Gastrocnemius medialis (tissue), 4 donors: ENCODE measurements at regions not wholly inside any gene's neighbourhood (a gene's known extent, or its start where the extent isn't known, plus 50 kb on each side); places are given as distances from the start of the nearest gene placed in this dataset.

Experiments used
- ATAC-seq, 2 donors: fragments of 150-250 bp; one replicate each; pipeline ENCODE4 v1.9.1; 2016
- DNase-seq, 2 donors: peaks; one replicate each; pipeline ENCODE4 v3.0.0-alpha.2; 2019
- H3K27ac ChIP-seq, 4 donors: fragments of 200-600 bp; sonication (generic); 1 replicate in 1 of 4; 2 replicates in 3 of 4; pipeline ENCODE4 v1.5.1; 2016 to 2018; ENCODE audit warnings: mild to moderate bottlenecking in 2 of 4, moderate library complexity in 1 of 4
- H3K27me3 ChIP-seq, 3 donors: fragments of 200-600 bp; sonication (generic) in 2 of 3; 1 replicate in 1 of 3; 2 replicates in 2 of 3; pipeline versions ENCODE4 v1.5.1 to v1.6.0; 2016 to 2019; ENCODE audit warnings: mild to moderate bottlenecking in 1 of 3, moderate library complexity in 1 of 3
- H3K36me3 ChIP-seq, 2 donors: fragments of 200-600 bp; sonication (generic) in 1 of 2; one replicate each; pipeline ENCODE4 v1.5.1; 2017 to 2018
- H3K4me1 ChIP-seq, 2 donors: fragments of 200-600 bp; sonication (generic) in 1 of 2; one replicate each; pipeline ENCODE4 v1.5.1; 2016 to 2017; ENCODE audit warnings: mild to moderate bottlenecking in 2 of 2
- H3K4me3 ChIP-seq, 4 donors: fragments of 200-600 bp; sonication (generic) in 3 of 4; 1 replicate in 1 of 4; 2 replicates in 3 of 4; pipeline ENCODE4 v1.5.1; 2016 to 2019; ENCODE audit warnings: mild to moderate bottlenecking in 2 of 4
- H3K9me3 ChIP-seq, 3 donors: fragments of 200-600 bp; sonication (generic) in 2 of 3; 1 replicate in 1 of 3; 2 replicates in 2 of 3; pipeline ENCODE4 v1.5.1; 2016 to 2019
- POLR2A ChIP-seq, 2 donors: fragments of 450-650 bp; IDR thresholded peaks; one replicate each; pipeline ENCODE4 v1.6.1; 2017; ENCODE audit warnings: antibody characterized with exemption in 2 of 2, mild to moderate bottlenecking in 2 of 2, moderate library complexity in 2 of 2
- in situ Hi-C, 4 donors: fragments of 200-750 bp; cut with MboI; loops; one replicate each; pipeline versions ENCODE4 v1.15.0 to v1.8.0; 2017; ENCODE audit warnings: low sequenced_read_pairs in 4 of 4
- intact Hi-C: fragments of 100-400 bp; cut with DNase I; formaldehyde crosslinking; loops from one replicate; pipeline ENCODE4 v1.15.1; 2023; ENCODE audit warnings: low total_unique reads
- TF ChIP-seq, protein P1 (sequence below), 5 experiments: fragments of 450-650 bp in 3 of 5; fragments of 200-600 bp in 2 of 5; sonication (generic) in 2 of 5; IDR thresholded peaks in 4 of 5; conservative IDR thresholded peaks in 1 of 5; 1 replicate in 4 of 5; 2 replicates in 1 of 5; pipeline ENCODE4 v1.5.1; 2016 to 2019; ENCODE audit warnings: antibody characterized with exemption in 5 of 5, mild to moderate bottlenecking in 3 of 5, moderate library complexity in 3 of 5

DNA sequence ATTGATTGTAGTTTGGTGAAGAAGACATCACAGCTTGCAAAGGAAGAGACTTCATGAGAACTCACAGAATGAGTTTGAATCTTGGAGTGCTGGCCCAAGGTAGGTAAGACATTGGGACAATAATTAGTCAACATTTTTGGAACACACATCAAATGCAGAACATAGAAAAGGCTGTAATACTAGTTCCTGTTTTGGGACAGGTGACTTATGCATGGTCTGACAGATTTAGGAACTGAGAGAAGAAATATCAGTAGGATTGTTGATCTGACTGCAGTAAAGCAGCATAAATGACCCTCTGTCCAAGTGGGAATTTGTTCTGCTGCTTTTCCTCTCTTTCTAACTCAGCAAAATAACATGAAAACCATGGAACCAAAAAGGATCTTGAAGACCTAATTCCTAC, 102.3 kb upstream of the MAP3K7 start:
- no peaks in the 10 kb centered on the region for H3K36me3 ChIP-seq
- H3K4me1 ChIP-seq: no peaks in the 10 kb centered on the region
- H3K9me3 ChIP-seq: no peaks in the 10 kb centered on the region
- no peak for TF ChIP-seq POLR2A (IDR thresholded peaks at IDR 0.05)
- TF ChIP-seq, protein P1, sequence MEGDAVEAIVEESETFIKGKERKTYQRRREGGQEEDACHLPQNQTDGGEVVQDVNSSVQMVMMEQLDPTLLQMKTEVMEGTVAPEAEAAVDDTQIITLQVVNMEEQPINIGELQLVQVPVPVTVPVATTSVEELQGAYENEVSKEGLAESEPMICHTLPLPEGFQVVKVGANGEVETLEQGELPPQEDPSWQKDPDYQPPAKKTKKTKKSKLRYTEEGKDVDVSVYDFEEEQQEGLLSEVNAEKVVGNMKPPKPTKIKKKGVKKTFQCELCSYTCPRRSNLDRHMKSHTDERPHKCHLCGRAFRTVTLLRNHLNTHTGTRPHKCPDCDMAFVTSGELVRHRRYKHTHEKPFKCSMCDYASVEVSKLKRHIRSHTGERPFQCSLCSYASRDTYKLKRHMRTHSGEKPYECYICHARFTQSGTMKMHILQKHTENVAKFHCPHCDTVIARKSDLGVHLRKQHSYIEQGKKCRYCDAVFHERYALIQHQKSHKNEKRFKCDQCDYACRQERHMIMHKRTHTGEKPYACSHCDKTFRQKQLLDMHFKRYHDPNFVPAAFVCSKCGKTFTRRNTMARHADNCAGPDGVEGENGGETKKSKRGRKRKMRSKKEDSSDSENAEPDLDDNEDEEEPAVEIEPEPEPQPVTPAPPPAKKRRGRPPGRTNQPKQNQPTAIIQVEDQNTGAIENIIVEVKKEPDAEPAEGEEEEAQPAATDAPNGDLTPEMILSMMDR (IDR thresholded peaks at IDR 0.05 in 4 of 5, conservative IDR thresholded peaks at IDR 0.05 in 1 of 5): no peak
- H3K4me3 ChIP-seq: no peak overlapping the region
- ATAC-seq (no peak), DNase-seq (no peak)
- H3K27me3 ChIP-seq: no peaks in the 10 kb centered on the region
- H3K27ac ChIP-seq: no peak overlapping the region
- intact Hi-C loops: no loop called here
- in situ Hi-C loops: no loop called here

DNA sequence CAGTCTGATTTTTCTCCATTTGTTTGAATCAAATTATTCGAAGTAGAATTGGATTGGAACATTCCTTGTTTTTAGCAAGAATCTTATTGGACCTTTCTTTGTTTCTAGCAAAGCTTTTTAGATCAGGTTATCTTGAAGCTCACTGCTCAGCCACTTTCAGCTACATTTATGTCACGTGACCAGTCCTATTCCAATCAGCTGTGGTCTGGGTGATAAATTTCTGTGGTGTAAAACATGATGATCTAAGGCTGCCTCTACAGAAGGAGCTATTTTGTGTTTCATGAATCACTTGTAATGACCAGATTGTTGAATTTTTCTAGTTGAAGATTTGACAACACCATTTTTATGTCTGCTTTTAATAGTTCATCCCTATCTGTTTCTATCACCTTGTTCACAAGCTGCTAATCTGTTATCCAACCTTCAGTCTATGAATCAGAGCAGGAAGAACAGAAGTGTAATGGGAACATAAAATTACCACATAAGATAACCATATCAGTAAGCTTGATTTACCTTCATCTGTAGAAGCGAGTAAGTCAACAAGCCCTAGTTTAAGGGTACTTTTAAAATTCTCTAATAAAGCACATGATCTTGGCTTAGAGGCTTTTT, 101.0 kb upstream of the MAP3K7 start:
- Histone ChIP-seq H3K4me1 (no peaks in the 10 kb centered on the region), H3K36me3 (no peaks in the 10 kb centered on the region), H3K9me3 (no peaks in the 10 kb centered on the region), H3K4me3 (no peak overlapping the region), H3K27ac (no peak overlapping the region), H3K27me3 (no peaks in the 10 kb centered on the region)
- no peak for TF ChIP-seq POLR2A (IDR thresholded peaks at IDR 0.05)
- TF ChIP-seq, protein P1 (IDR thresholded peaks at IDR 0.05 in 4 of 5, conservative IDR thresholded peaks at IDR 0.05 in 1 of 5): no peak
- DNase-seq (no peak), ATAC-seq (no peak)
- intact Hi-C loops (no loop called here), in situ Hi-C loops (no loop called here)

DNA sequence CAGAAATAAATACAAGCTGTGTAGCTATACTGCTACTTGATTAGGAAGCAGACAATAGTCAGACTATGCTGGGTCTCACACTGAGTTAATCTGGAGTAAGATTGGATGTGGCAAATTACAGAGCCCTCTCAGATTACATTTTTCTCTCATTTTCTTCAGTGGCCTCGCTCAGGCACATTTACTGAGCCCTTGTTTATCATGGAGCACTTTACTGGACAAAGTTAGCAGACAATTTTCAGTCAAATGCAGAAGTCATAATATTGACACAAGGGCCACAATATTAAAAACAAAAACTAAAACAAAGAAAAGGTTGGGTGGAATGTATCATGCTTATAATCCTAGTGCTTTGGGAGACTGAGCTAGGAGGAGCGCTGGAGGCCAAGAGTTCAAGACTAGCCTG, 95.0 kb upstream of the MAP3K7 start:
- Histone ChIP-seq H3K36me3 (no peaks in the 10 kb centered on the region), H3K4me1 (no peaks in the 10 kb centered on the region), H3K27me3 (no peaks in the 10 kb centered on the region), H3K27ac (no peak overlapping the region), H3K9me3 (no peaks in the 10 kb centered on the region), H3K4me3 (no peak overlapping the region)
- in situ Hi-C loops (no loop called here), intact Hi-C loops (no loop called here)
- no peak for DNase-seq
- TF ChIP-seq POLR2A (IDR thresholded peaks at IDR 0.05): no peak
- TF ChIP-seq, protein P1 (IDR thresholded peaks at IDR 0.05 in 4 of 5, conservative IDR thresholded peaks at IDR 0.05 in 1 of 5): no peak
- no peak for ATAC-seq

DNA sequence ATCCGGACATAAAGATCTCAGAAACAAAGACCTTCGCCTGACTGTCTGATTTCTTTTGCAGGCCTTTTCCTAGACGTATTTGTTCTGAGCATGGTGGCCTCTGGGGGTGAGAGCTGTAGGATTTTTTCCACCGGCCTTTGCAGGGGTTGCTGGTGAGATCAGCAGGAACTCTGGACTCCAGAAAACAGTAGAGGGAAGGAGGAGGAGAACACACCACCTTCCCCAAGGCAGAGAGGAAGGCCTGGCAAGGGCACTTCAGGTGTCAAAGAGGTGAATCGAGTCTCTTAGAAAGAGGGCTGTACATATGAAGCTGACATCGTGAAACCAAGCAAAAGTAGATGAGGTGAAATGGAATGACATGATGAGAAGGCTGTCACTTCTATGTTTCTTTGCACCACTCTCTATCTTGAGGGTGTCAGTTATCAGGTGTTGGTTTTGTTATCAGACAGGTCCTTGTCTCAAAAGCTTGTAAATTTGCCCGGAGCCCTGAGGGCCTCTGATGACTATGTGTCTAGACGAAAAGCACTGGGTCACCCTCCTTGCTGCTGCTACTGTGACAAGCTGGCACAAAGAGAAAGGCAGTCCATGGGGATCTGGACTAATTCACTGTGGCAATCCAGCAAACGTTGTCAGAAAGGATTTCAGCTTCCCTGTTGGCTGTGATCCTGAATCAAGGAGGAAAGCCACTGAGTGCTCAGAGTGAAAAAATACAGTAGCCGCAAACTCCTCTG, 91.3 kb upstream of the MAP3K7 start:
- H3K36me3 ChIP-seq: no peaks in the 10 kb centered on the region
- no peaks in the 10 kb centered on the region for H3K9me3 ChIP-seq
- TF ChIP-seq, protein P1 (IDR thresholded peaks at IDR 0.05 in 4 of 5, conservative IDR thresholded peaks at IDR 0.05 in 1 of 5): no peak
- TF ChIP-seq POLR2A (IDR thresholded peaks at IDR 0.05): no peak
- intact Hi-C loops: no loop called here
- DNase-seq (no peak), ATAC-seq (no peak)
- in situ Hi-C loops: no loop called here
- H3K4me3 ChIP-seq: no peak overlapping the region
- H3K27ac ChIP-seq: no peak overlapping the region
- no peaks in the 10 kb centered on the region for H3K4me1 ChIP-seq
- H3K27me3 ChIP-seq: no peaks in the 10 kb centered on the region
